ENCODE measurements at regions not wholly inside any gene's neighbourhood (a gene's known extent, or its start where the extent isn't known, plus 50 kb on each side); places are given as distances from the start of the nearest gene placed in this dataset.

- TF ChIP-seq, protein P1, sequence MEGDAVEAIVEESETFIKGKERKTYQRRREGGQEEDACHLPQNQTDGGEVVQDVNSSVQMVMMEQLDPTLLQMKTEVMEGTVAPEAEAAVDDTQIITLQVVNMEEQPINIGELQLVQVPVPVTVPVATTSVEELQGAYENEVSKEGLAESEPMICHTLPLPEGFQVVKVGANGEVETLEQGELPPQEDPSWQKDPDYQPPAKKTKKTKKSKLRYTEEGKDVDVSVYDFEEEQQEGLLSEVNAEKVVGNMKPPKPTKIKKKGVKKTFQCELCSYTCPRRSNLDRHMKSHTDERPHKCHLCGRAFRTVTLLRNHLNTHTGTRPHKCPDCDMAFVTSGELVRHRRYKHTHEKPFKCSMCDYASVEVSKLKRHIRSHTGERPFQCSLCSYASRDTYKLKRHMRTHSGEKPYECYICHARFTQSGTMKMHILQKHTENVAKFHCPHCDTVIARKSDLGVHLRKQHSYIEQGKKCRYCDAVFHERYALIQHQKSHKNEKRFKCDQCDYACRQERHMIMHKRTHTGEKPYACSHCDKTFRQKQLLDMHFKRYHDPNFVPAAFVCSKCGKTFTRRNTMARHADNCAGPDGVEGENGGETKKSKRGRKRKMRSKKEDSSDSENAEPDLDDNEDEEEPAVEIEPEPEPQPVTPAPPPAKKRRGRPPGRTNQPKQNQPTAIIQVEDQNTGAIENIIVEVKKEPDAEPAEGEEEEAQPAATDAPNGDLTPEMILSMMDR (IDR thresholded peaks at IDR 0.05; ENCODE audit: poor library complexity), result no peak
- TF ChIP-seq EZH2 (IDR thresholded peaks at IDR 0.05; ENCODE audit: borderline replicate concordance) (no peak), EZH2phosphoT487 (IDR thresholded peaks at IDR 0.05; ENCODE audit: low read depth, severe bottlenecking, unreplicated experiment) (no peak)
Measured at GRCh38 chr2:120673571-120674061, 62.1 kb upstream of the GLI2 start.

All from hepatocyte (in vitro differentiated cells).